Natural killer cell treated with Interleukin-12 subunit alpha and Interleukin-12 subunit beta and Interleukin-15 and Interleukin-18, amount 100 ng/mL, for 72 hours (primary cell): ENCODE measurements at regions not wholly inside any gene's neighbourhood (a gene's known extent, or its start where the extent isn't known, plus 50 kb on each side); places are given as distances from the start of the nearest gene placed in this dataset.

Source experiments
- ATAC-seq, 2 donors: fragments of 150-1000 bp; cut with Tn5 transposase in 1 of 2; sonication (Bioruptor Pico), chemical (Tn5 transposase) in 1 of 2; 2 replicates each; pipeline ENCODE4 v1.10.0; 2021
- DNase-seq: peaks from one replicate; pipeline ENCODE4 v3.0.0; 2022; ENCODE audit warnings: low spot score
- H3K27ac Mint-ChIP-seq, 2 donors: 1 replicate in 1 of 2; 2 replicates in 1 of 2; pipeline ENCODE4 v1.8.0; 2022; ENCODE audit warnings: mixed read lengths in 2 of 2, mild to moderate bottlenecking in 1 of 2, moderate library complexity in 1 of 2
- H3K27me3 Mint-ChIP-seq, 2 donors: 1 replicate in 1 of 2; 2 replicates in 1 of 2; pipeline ENCODE4 v1.8.0; 2022; ENCODE audit warnings: mixed read lengths in 2 of 2
- H3K36me3 Mint-ChIP-seq: one replicate; pipeline ENCODE4 v1.8.0; 2022; ENCODE audit warnings: mixed read lengths
- H3K4me1 Mint-ChIP-seq, 2 donors: 1 replicate in 1 of 2; 2 replicates in 1 of 2; pipeline ENCODE4 v1.8.0; 2022; ENCODE audit warnings: low read depth in 2 of 2, mixed read lengths in 2 of 2, mild to moderate bottlenecking in 1 of 2
- H3K4me3 Mint-ChIP-seq: one replicate; pipeline ENCODE4 v1.8.0; 2022; ENCODE audit warnings: mixed read lengths
- H3K9me3 Mint-ChIP-seq: 2 replicates; pipeline ENCODE4 v1.8.0; 2022; ENCODE audit warnings: mixed read lengths

DNA sequence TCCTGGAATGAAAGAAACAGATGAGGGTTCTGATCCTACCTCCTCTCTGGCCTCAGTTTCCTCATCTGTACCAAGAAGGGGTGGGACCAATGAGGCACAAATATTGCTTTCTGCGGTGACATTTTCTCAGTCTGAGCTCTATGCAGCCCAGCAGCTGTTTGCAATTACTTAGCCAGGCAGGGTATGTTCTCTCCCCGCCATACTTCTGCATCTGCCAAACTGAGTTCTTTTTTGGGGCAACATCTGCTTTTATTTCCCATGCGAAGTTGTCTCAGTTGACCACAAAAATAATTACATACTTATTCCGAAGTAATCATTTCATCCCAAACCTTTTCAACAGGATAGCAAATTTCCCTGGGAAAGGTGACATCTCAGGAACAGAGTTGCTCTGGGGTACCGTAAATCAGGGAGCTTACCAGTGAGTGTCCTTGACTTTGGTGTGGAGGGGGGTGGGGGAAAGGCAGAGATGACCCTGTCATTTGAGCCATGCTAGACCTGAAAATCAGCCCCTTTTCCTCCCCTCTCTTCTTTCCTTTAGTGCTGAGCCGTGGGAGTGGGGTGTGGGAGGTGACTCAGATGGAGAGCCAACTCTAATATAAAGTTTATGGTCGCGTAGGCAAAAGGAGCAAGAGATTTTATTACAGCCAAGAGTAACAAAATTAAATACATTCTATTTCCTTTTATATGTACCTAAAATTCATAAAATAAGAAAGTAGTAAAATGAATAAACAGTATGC is 165.7 kb upstream of the KL start:
- no peaks in the 10 kb centered on the region for H3K36me3 Mint-ChIP-seq
- DNase-seq, result no peak
- no peaks in the 10 kb centered on the region for H3K9me3 Mint-ChIP-seq
- ATAC-seq, result no peak
- H3K4me3 Mint-ChIP-seq, result no peak overlapping the region
- H3K27ac Mint-ChIP-seq, result no peak overlapping the region
- H3K4me1 Mint-ChIP-seq, result no peaks in the 10 kb centered on the region
- H3K27me3 Mint-ChIP-seq, result peaks cover 14 to 30% of the 10 kb centered on the region in 2 donors

DNA sequence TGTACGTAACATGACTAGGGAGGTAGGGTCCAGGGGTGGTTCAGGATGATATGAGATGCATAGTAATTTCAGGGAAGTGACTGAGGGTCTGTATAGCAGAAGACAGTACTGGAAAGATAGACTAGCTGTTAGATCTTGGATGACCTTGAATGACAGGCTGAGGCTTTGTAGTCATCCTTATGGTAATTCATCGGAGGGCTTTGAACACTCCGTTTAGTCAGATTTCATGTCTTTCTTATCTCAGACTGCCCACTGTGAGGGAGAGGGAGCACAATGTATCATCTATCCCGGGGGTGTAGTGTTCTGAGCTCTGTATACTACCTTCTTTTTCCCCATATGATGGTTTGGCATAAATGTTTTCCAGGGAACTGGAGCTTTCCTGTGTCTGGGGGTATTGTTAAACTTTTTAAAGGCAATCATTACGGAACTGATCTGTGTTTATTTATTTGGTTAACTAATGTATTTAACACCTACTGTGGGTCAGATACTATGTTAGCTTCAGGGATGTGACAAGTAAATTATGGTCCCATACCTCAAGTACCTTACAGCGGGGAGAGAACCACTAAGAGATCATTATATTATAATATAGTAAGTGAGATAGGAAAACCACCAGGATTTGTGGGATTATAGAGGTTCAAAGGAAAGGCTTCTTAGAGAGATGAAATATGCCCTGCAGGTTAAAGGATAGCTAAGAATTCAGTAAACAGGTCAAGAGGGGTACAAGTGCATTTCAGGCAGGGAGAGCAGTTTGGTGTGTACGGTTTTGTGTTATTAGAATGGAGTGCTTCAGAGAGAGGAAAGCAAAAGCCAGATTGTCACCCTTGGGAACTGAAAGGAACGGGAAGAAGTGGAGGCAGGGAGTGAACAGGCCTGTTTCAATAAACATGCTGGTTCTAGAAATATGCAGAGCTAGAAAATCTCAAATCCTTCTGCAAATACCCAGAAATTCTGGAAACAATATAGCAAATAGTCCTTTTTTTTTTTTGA is 164.8 kb upstream of the KL start:
- H3K4me3 Mint-ChIP-seq, result no peak overlapping the region
- no peak overlapping the region for H3K27ac Mint-ChIP-seq
- ATAC-seq (no peak), DNase-seq (no peak)
- H3K36me3 Mint-ChIP-seq, result no peaks in the 10 kb centered on the region
- H3K9me3 Mint-ChIP-seq, result no peaks in the 10 kb centered on the region
- no peaks in the 10 kb centered on the region for H3K4me1 Mint-ChIP-seq
- H3K27me3 Mint-ChIP-seq, result peaks cover 14 to 31% of the 10 kb centered on the region in 2 donors

DNA sequence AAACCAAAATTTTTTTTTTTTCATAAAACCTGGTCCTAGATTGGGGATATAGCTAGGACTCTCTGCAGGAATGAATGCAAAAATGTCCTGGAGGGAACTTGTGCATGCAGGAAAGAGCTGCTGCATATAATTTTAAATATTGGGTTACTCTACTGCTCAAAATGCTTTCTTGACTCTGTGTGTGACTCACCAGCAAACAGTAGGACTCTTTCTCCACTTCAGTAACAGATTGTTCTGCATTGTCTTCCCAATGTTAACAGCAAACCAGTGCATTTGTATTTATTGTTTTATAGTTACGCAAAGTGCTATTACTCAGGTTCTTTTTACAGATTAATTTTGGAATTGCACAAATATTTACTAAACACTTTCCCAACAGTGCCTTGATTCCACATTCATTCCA is 163.7 kb upstream of the KL start:
- Mint-ChIP-seq H3K36me3 (no peaks in the 10 kb centered on the region), H3K9me3 (no peaks in the 10 kb centered on the region), H3K27me3 (peaks cover 12 to 31% of the 10 kb centered on the region in 2 donors), H3K4me1 (no peaks in the 10 kb centered on the region), H3K4me3 (no peak overlapping the region), H3K27ac (no peak overlapping the region)
- ATAC-seq (no peak), DNase-seq (no peak)

DNA sequence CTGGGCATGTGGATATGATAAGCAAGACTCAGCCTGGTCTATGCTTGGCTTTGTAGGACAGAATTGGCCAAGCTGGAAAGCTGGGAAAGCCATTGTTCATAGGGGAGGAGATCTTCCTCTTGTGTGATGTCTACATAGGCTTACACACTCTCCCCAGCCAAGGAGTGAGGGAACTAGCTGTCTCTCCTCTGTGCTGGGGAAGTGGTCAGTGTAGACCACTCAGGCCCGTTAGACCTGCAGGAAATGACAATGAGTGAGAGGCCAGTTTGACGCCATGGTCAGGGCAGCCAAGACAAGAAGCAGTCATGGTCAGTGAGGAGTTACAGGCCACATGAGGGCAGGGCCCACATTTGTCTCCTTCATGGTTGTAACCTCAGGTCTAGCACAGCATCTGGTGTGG is 159.1 kb upstream of the KL start:
- no peaks in the 10 kb centered on the region for H3K36me3 Mint-ChIP-seq
- no peaks in the 10 kb centered on the region for H3K4me1 Mint-ChIP-seq
- ATAC-seq (peak in 1 of 2 donors; percentile 60), DNase-seq (no peak)
- peaks cover 4 to 17% of the 10 kb centered on the region in 2 donors for H3K27me3 Mint-ChIP-seq
- H3K9me3 Mint-ChIP-seq, result no peaks in the 10 kb centered on the region
- H3K27ac Mint-ChIP-seq, result no peak overlapping the region
- no peak overlapping the region for H3K4me3 Mint-ChIP-seq

DNA sequence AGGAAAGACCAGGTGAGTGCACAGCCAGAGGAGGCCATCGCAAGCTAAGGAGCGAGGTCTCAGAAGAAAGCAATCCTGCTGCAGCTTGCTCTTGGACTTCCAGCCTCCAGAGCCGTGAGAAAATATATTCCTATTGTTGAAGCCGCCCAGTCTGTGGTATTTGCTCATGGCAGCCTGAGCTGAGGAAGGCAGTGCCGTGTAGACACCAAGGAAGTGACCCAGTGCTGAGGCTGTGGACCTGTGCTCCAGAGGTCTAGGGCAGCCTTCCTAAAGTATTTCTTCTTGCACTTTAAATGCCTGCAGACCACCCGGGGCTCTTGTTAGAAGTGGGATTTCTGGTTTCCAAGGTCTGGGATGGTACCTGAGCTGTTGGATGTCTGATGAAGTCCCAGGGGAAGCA is 158.5 kb upstream of the KL start:
- no peak for DNase-seq
- H3K4me3 Mint-ChIP-seq, result no peak overlapping the region
- H3K27me3 Mint-ChIP-seq, result peaks cover 4 to 15% of the 10 kb centered on the region in 2 donors
- no peaks in the 10 kb centered on the region for H3K4me1 Mint-ChIP-seq
- ATAC-seq, result no peak
- no peak overlapping the region for H3K27ac Mint-ChIP-seq
- H3K36me3 Mint-ChIP-seq, result no peaks in the 10 kb centered on the region
- no peaks in the 10 kb centered on the region for H3K9me3 Mint-ChIP-seq

DNA sequence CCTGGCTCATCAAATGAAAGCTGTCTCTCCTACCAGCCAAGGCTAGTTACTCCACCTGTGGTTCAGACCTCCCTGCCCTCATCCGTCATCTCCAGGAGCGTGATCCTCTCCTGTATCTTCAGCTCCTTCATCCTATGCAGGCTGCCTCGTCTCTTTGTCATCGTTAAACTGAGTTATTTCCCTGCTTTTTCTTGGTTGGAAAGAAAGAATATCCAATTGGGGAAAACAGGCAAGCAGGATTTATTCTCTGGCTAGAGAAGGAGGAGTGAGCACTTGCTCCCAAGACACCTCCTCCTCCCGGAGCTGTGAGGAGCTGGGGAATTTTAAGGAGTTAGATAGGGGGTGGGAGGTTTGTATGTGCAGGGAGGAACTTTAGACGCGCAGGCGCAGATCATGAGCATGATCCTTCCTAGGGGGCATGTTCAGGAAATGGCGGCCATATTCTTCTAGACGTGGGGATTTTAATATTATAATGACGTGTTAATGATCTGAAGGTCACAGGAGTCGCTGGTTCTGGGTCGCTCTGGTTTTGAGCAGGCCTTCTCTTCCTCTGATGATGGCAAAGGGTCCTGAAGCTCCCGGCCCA is 156.4 kb upstream of the KL start:
- DNase-seq (no peak), ATAC-seq (no peak)
- Mint-ChIP-seq H3K4me1 (no peaks in the 10 kb centered on the region), H3K9me3 (no peaks in the 10 kb centered on the region), H3K36me3 (no peaks in the 10 kb centered on the region), H3K4me3 (no peak overlapping the region), H3K27me3 (peaks cover 0 to 4% of the 10 kb centered on the region in 2 donors), H3K27ac (no peak overlapping the region)

DNA sequence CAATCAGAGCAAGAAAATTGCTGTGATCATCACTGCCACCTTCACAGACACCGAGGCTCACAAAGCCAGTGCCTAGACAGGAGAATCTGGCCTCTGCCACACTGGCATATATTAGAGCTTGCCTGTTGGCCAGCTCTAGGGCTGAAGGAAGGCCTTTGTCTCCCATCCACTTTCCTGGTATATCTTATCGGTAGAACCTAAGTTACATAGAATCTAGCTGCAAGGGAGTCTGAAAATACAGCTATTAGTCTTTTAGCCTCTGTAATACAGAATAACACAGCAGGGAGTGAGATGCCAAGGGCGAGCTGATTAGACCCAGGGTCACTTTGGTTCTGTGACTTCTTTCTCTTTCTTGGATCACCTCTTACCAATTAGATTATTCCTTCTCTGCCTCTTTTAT is 154.9 kb upstream of the KL start:
- DNase-seq (no peak), ATAC-seq (no peak)
- H3K9me3 Mint-ChIP-seq, result no peaks in the 10 kb centered on the region
- H3K27me3 Mint-ChIP-seq, result no peaks in the 10 kb centered on the region
- no peaks in the 10 kb centered on the region for H3K4me1 Mint-ChIP-seq
- H3K4me3 Mint-ChIP-seq, result no peak overlapping the region
- H3K27ac Mint-ChIP-seq, result no peak overlapping the region
- no peaks in the 10 kb centered on the region for H3K36me3 Mint-ChIP-seq

DNA sequence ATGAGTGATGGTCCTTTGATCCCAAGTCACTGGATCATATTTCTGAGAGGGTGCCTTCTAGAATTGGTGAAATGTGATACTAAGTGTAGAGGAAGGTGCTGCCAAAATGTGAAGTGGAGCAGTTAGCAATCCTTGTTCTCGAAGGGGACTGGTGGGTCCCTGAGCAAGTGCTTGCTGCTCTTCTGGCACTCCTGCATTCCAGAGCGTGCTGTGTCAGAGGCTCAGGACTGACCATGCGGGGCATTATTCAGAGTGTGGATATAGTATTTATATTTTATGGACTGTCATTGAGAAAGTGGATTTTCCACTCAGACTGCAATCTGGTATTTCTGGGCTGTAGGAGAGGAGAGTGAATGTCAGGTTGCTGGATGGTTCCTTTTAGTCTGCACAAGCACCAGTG is 152.6 kb upstream of the KL start:
- H3K36me3 Mint-ChIP-seq, result no peaks in the 10 kb centered on the region
- no peaks in the 10 kb centered on the region for H3K27me3 Mint-ChIP-seq
- no peak overlapping the region for H3K4me3 Mint-ChIP-seq
- ATAC-seq (no peak), DNase-seq (no peak)
- no peak overlapping the region for H3K27ac Mint-ChIP-seq
- H3K9me3 Mint-ChIP-seq, result no peaks in the 10 kb centered on the region
- H3K4me1 Mint-ChIP-seq, result no peaks in the 10 kb centered on the region

DNA sequence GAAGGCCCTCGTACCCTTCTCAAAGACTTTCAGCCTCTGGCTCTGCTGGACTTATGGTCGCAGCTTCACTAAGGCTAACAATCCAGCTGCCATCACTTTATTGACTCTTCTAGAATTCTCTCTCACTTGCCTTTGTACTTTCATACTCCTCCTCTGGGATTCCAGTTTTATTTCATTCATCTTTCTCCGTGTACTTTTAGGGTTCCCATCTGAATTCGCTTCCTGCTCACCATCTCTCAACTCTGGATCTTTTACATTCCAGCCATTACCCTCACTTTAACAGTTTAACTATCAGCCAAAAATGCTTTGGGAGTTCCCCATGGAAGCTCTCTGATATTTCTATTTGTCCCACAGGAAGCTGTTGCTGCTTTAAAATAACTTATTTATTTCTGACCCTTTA is 149.3 kb upstream of the KL start:
- no peak for DNase-seq
- no peaks in the 10 kb centered on the region for H3K36me3 Mint-ChIP-seq

DNA sequence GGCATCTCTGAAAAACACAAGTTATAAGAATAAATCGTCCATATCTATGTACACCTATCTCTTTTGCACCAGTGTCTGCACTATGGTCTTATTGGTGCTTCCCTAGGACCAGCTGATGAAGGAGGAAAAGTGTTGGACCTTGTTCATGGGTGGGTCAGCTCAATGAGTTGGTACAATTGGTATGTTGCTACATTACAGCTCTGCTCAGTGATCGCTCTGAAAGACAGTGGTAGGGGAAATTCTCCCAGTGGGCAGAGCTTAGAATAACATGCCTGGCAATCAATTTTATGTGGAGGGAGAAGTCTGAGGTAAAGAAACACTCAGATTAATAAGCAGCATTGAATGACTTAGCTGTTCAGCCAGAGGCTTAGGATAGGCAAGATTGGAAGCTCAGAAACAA is 138.7 kb upstream of the KL start:
- DNase-seq, result no peak
- no peak overlapping the region for H3K4me3 Mint-ChIP-seq

More for the DNA sequence above, 149.3 kb upstream of the KL start:
- H3K27me3 Mint-ChIP-seq, result no peaks in the 10 kb centered on the region
- H3K27ac Mint-ChIP-seq, result no peak overlapping the region
- no peaks in the 10 kb centered on the region for H3K9me3 Mint-ChIP-seq
- ATAC-seq, result no peak
- no peaks in the 10 kb centered on the region for H3K4me1 Mint-ChIP-seq
- no peak overlapping the region for H3K4me3 Mint-ChIP-seq

DNA sequence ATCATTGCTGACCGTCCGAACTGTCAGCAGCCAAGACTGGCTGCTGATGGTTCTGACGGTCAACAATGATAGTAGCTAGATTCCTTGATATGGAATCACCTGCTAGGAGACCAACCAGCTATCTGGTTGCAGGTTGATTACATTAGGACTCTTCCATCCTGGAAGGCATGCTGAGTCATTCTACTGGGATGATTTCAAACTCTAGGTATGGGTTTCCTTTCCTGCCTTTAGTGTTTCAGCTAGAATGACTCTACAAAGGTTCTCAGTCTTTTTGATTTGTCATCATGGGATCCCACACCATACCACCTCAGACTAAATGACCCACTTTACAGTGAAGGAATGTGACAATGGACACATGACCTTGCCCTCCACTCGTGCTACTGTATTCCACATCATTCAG is 138.1 kb upstream of the KL start:
- H3K36me3 Mint-ChIP-seq, result no peaks in the 10 kb centered on the region
- peaks cover 2 to 13% of the 10 kb centered on the region in 2 donors for H3K27me3 Mint-ChIP-seq
- no peak overlapping the region for H3K4me3 Mint-ChIP-seq
- no peak overlapping the region for H3K27ac Mint-ChIP-seq
- DNase-seq, result no peak
- no peaks in the 10 kb centered on the region for H3K9me3 Mint-ChIP-seq
- ATAC-seq, result no peak
- no peaks in the 10 kb centered on the region for H3K4me1 Mint-ChIP-seq

More for the DNA sequence above, 138.7 kb upstream of the KL start:
- Mint-ChIP-seq H3K27ac (no peak overlapping the region), H3K27me3 (peaks cover 2 to 7% of the 10 kb centered on the region in 2 donors), H3K9me3 (no peaks in the 10 kb centered on the region), H3K36me3 (no peaks in the 10 kb centered on the region), H3K4me1 (no peaks in the 10 kb centered on the region)
- ATAC-seq, result no peak

DNA sequence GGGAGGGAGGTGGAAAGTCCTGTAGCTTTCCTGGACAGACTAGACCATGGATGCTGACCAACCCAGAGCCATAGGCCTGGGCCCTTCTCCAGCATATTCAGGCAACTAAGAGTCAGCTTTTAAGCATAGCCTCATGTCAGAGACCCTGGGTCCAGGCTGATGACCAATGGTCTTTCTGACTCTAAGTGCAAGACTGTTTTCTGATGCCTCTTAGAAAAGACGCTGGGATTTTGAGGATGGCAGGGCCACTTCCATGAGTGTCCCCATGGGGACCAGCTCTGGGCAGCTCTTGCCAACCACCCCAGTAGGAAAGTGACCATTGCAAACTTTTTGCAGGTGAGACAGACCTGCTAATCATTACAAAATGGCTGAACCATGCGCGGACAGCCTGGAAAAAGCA is 135.6 kb upstream of the KL start:
- no peak for ATAC-seq
- H3K4me3 Mint-ChIP-seq, result no peak overlapping the region

DNA sequence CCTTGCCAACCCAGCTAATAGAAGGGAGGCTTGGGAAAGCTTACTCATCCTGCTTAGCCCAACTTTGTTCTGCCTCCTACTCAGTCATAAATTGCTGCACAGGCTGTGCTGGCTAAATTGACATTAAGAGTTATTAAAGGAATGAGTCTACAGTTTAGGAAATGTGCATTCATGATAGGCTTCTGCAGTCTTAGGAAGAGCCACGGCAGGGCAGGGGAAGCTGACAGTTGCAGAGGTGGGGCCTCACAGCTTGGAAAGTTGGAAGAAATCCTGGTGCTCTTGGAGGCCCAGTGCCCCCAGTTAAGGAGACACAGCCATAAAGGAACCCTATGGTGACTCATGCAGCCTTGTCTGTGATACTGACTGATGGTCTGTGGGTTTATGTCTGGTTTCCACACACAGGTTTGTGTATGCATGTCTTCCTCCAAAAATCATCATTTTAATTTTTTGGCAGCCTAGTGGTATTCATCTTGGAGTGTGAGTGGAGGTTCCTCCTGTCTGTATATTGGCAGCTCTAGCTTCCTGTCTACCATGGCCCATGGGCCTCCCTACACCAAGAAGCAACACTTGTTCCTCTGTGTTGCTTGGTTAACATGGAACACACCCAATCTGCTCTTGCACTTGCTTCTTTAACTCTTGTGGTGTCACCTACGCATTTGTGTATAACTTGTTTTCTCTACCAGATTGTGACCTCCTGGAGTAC is 135.0 kb upstream of the KL start:
- Mint-ChIP-seq H3K4me3 (no peak overlapping the region), H3K27ac (no peak overlapping the region), H3K4me1 (no peaks in the 10 kb centered on the region), H3K27me3 (peaks cover 6 to 16% of the 10 kb centered on the region in 2 donors), H3K9me3 (peaks cover 4% of the 10 kb centered on the region), H3K36me3 (no peaks in the 10 kb centered on the region)
- DNase-seq (no peak), ATAC-seq (peak in 1 of 2 donors; percentile 45)

More for the DNA sequence above, 135.6 kb upstream of the KL start:
- Mint-ChIP-seq H3K27me3 (peaks cover 6 to 16% of the 10 kb centered on the region in 2 donors), H3K27ac (no peak overlapping the region), H3K9me3 (peaks cover 4% of the 10 kb centered on the region), H3K4me1 (no peaks in the 10 kb centered on the region), H3K36me3 (no peaks in the 10 kb centered on the region)
- no peak for DNase-seq
